ENCODE measurements at regions not wholly inside any gene's neighbourhood (a gene's known extent, or its start where the extent isn't known, plus 50 kb on each side); places are given as distances from the start of the nearest gene placed in this dataset.

- TF ChIP-seq CTCF (IDR thresholded peaks at IDR 0.05; ENCODE audit: poor library complexity, severe bottlenecking) (no peak), POLR2AphosphoS5 (IDR thresholded peaks at IDR 0.05) (no peak), SMC3 (conservative IDR thresholded peaks at IDR 0.05; ENCODE audit: poor library complexity) (no peak), EZH2 (IDR thresholded peaks at IDR 0.05; ENCODE audit: borderline replicate concordance, insufficient read depth, low read length, poor library complexity, severe bottlenecking) (no peak), REST (IDR thresholded peaks at IDR 0.05; ENCODE audit: borderline replicate concordance) (no peak), MXI1 (conservative IDR thresholded peaks at IDR 0.05; ENCODE audit: poor library complexity, severe bottlenecking) (no peak), RAD21 (conservative IDR thresholded peaks at IDR 0.05) (no peak), EP300 (conservative IDR thresholded peaks at IDR 0.05; ENCODE audit: poor library complexity, severe bottlenecking) (no peak), TAF1 (IDR thresholded peaks at IDR 0.05; ENCODE audit: low read depth) (no peak)
Observed at GRCh38 chr15:57827021-57827420, 120.5 kb downstream of the POLR2M start.
